ENCODE measurements at regions not wholly inside any gene's neighbourhood (a gene's known extent, or its start where the extent isn't known, plus 50 kb on each side); places are given as distances from the start of the nearest gene placed in this dataset.

- H4K20me1 ChIP-seq (ENCODE audit: control insufficient read depth, extremely low read depth, insufficient read depth, low read length) = no peaks in the 10 kb centered on the region
- H3K4me1 ChIP-seq (ENCODE audit: control insufficient read depth, extremely low read depth, insufficient read depth, low read length) = no peaks in the 10 kb centered on the region
- no peaks in the 10 kb centered on the region for H3K9me1 ChIP-seq (ENCODE audit: control insufficient read depth, extremely low read depth, insufficient read depth, low read length)
- H3K4me3 ChIP-seq (ENCODE audit: control insufficient read depth in 2 of 3, extremely low read depth in 1 of 3, insufficient read depth in 2 of 3, low read depth in 1 of 3, low read length in 3 of 3) = no peak overlapping the region
- dilution Hi-C loops (cut with MboI; ENCODE audit: extremely low pct_ligation_motif_present, low sequenced_read_pairs) = no loop called here
- H3K4me2 ChIP-seq (ENCODE audit: control insufficient read depth, extremely low read depth, insufficient read depth, low read depth, low read length) = no peak overlapping the region
- H3K27ac ChIP-seq (ENCODE audit: control insufficient read depth, insufficient read depth, low read length) = no peak overlapping the region
- H3K9me3 ChIP-seq (ENCODE audit: control insufficient read depth, low read depth, low read length) = no peaks in the 10 kb centered on the region
- no peak overlapping the region for H2AFZ ChIP-seq (ENCODE audit: control insufficient read depth, low read length)
- H3K9ac ChIP-seq (ENCODE audit: control insufficient read depth, extremely low read depth, insufficient read depth, low read length) = no peak overlapping the region
- no peaks in the 10 kb centered on the region for H3K27me3 ChIP-seq (ENCODE audit: control insufficient read depth, extremely low read depth, insufficient read depth, low read length)
- no peaks in the 10 kb centered on the region for H3K79me2 ChIP-seq (ENCODE audit: control insufficient read depth, insufficient read depth, low read length)
- no peaks in the 10 kb centered on the region for H3K36me3 ChIP-seq (ENCODE audit: control insufficient read depth in 2 of 2, extremely low read depth in 1 of 2, insufficient read depth in 2 of 2, low read length in 2 of 2)
- DNase-seq (ENCODE audit: low read depth, low spot score) (no peak), FAIRE-seq (no peak)
- TF ChIP-seq CTCF (optimal IDR thresholded peaks at IDR 0.05 in 1 of 3, IDR thresholded peaks at IDR 0.05 in 1 of 3, conservative IDR thresholded peaks at IDR 0.05 in 1 of 3; ENCODE audit: extremely low read depth in 1 of 3, insufficient read depth in 2 of 3, low read length in 3 of 3) = no peak
- no peak for TF ChIP-seq EZH2 (IDR thresholded peaks at IDR 0.05; ENCODE audit: low read length)
Measured at GRCh38 chr1:234840843-234841242, 230.9 kb upstream of the IRF2BP2 start.

- Histone ChIP-seq H3K4me3 (ENCODE audit: control insufficient read depth in 2 of 3, extremely low read depth in 1 of 3, insufficient read depth in 2 of 3, low read depth in 1 of 3, low read length in 3 of 3) (no peak overlapping the region), H3K4me1 (ENCODE audit: control insufficient read depth, extremely low read depth, insufficient read depth, low read length) (no peaks in the 10 kb centered on the region), H3K9ac (ENCODE audit: control insufficient read depth, extremely low read depth, insufficient read depth, low read length) (no peak overlapping the region), H3K27ac (ENCODE audit: control insufficient read depth, insufficient read depth, low read length) (no peak overlapping the region), H3K9me1 (ENCODE audit: control insufficient read depth, extremely low read depth, insufficient read depth, low read length) (no peaks in the 10 kb centered on the region), H3K27me3 (ENCODE audit: control insufficient read depth, extremely low read depth, insufficient read depth, low read length) (no peaks in the 10 kb centered on the region), H3K36me3 (ENCODE audit: control insufficient read depth in 2 of 2, extremely low read depth in 1 of 2, insufficient read depth in 2 of 2, low read length in 2 of 2) (no peaks in the 10 kb centered on the region), H4K20me1 (ENCODE audit: control insufficient read depth, extremely low read depth, insufficient read depth, low read length) (no peaks in the 10 kb centered on the region), H3K9me3 (ENCODE audit: control insufficient read depth, low read depth, low read length) (no peaks in the 10 kb centered on the region), H2AFZ (ENCODE audit: control insufficient read depth, low read length) (no peak overlapping the region), H3K4me2 (ENCODE audit: control insufficient read depth, extremely low read depth, insufficient read depth, low read depth, low read length) (no peak overlapping the region), H3K79me2 (ENCODE audit: control insufficient read depth, insufficient read depth, low read length) (no peaks in the 10 kb centered on the region)
- dilution Hi-C loops (cut with MboI; ENCODE audit: extremely low pct_ligation_motif_present, low sequenced_read_pairs) = no loop called here
- TF ChIP-seq CTCF (optimal IDR thresholded peaks at IDR 0.05 in 1 of 3, IDR thresholded peaks at IDR 0.05 in 1 of 3, conservative IDR thresholded peaks at IDR 0.05 in 1 of 3; ENCODE audit: extremely low read depth in 1 of 3, insufficient read depth in 2 of 3, low read length in 3 of 3) (no peak), EZH2 (IDR thresholded peaks at IDR 0.05; ENCODE audit: low read length) (no peak)
- DNase-seq (ENCODE audit: low read depth, low spot score) (no peak), FAIRE-seq (no peak)
Measured at GRCh38 chr1:234840253-234840652, 230.3 kb upstream of the IRF2BP2 start.
